Stomach (tissue), 4 donors: ENCODE measurements at regions not wholly inside any gene's neighbourhood (a gene's known extent, or its start where the extent isn't known, plus 50 kb on each side); places are given as distances from the start of the nearest gene placed in this dataset.

Experiments used
- CTCF ChIP-seq, 7 experiments: fragments of 450-650 bp in 4 of 7; fragments of 200-600 bp in 3 of 7; sonication (generic) in 3 of 7; IDR thresholded peaks; one replicate each; pipeline ENCODE4 v1.5.1; 2016 to 2019; ENCODE audit warnings: antibody characterized with exemption in 7 of 7, control low read depth in 2 of 7, mild to moderate bottlenecking in 1 of 7
- POLR2A ChIP-seq, 4 donors: fragments of 450-650 bp; IDR thresholded peaks; one replicate each; pipeline ENCODE4 v1.6.1; 2016; ENCODE audit warnings: antibody characterized with exemption in 4 of 4, control low read depth in 2 of 4, mild to moderate bottlenecking in 1 of 4, moderate library complexity in 1 of 4
- POLR2AphosphoS5 ChIP-seq, 3 donors: sonication (generic); formaldehyde crosslinking; IDR thresholded peaks; one replicate each; pipeline ENCODE4 v1.6.1; 2016; ENCODE audit warnings: antibody characterized with exemption in 3 of 3

GRCh38 chr4:124555959-124556358 is 156.6 kb downstream of the ANKRD50 start:
- TF ChIP-seq CTCF (IDR thresholded peaks at IDR 0.05): no peak
- no peak for TF ChIP-seq POLR2A (IDR thresholded peaks at IDR 0.05)
- no peak for TF ChIP-seq POLR2AphosphoS5 (IDR thresholded peaks at IDR 0.05)
